ENCODE measurements at regions not wholly inside any gene's neighbourhood (a gene's known extent, or its start where the extent isn't known, plus 50 kb on each side); places are given as distances from the start of the nearest gene placed in this dataset.

- Mint-ChIP-seq H3K4me1 (peaks cover 21% of the 10 kb centered on the region), H3K36me3 (ENCODE audit: low read depth) (peaks cover 10% of the 10 kb centered on the region), H3K27me3 (no peaks in the 10 kb centered on the region), H3K9me3 (peaks cover 30% of the 10 kb centered on the region), H3K27ac (peak overlapping the region; percentile 85), H3K4me3 (no peak overlapping the region)
- POLR2A ChIA-PET: no interaction called here
- CTCF ChIA-PET: no interaction called here
- peak; percentile 13 for DNase-seq
Measured at GRCh38 chr17:33637534-33637933, 344.4 kb upstream of the ASIC2 start.

DNA sequence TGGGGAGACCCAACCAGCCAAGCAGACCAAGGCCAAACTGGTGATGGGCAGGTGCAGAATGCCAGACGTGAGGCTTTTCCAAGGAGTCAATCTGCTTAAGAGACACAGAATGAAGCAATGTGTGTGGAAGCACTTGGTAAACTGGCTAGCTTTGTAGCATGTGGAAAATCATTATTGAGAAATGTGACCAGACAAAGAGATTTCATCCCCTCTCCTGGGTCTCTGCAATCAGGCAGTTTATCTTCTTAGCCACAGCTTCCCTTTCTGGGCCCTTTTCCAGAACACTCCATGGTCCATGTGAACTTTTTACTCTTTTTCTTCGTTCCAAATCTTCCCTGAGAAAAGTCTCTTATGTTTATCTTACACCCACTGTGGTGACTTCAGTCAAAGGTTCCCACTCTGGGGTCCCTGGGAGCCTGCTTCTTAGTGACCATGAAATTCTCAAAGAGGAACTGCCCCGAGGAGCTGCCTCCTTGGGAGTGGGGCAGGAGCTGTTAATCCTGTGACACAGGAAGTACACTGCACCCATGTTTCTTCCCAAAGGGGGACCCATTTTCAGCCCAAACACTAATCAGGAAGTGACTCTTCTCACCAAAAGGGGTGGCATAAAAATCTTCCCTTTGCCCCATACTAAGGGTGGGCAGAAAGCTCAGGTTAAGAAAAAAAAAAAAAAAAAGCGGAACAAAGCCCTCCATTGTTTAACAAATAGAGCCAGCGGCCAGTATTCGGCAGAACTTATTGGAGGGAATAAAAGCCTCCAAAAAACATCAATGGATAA is 346.2 kb upstream of the ASIC2 start:
- Mint-ChIP-seq H3K36me3 (ENCODE audit: low read depth) (peaks cover 10% of the 10 kb centered on the region), H3K27ac (no peak overlapping the region), H3K27me3 (no peaks in the 10 kb centered on the region), H3K4me1 (peaks cover 25% of the 10 kb centered on the region), H3K9me3 (peaks cover 30% of the 10 kb centered on the region), H3K4me3 (no peak overlapping the region)
- POLR2A ChIA-PET: no interaction called here
- no peak for DNase-seq
- CTCF ChIA-PET: no interaction called here

DNA sequence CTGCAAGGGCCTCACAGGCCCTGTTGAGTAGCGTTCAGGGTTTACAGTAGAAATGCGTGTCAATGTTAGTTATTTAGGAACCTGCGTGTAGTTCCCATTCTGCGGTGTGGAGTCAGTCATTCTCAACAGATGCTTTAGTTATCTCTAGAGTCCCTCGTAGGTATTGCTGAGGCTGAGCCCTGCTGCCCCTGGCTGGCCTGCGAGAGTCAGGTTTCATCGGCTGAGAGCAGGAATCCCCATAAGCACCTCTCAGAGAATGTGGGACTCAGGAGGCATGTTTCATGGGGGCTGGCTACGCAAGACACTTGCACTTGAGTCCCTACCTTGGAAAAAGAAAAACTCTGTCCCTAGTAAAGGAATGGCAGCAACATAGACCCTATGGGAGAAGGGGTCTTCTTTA is 347.5 kb upstream of the ASIC2 start:
- no peaks in the 10 kb centered on the region for H3K27me3 Mint-ChIP-seq

GRCh38 chr17:33642002-33642401 is 348.9 kb upstream of the ASIC2 start:
- H3K9me3 Mint-ChIP-seq: peaks cover 21% of the 10 kb centered on the region
- ChIA-PET CTCF (no interaction called here), POLR2A (no interaction called here)
- DNase-seq: no peak
- peaks cover 5% of the 10 kb centered on the region for H3K27me3 Mint-ChIP-seq
- H3K27ac Mint-ChIP-seq: no peak overlapping the region
- peaks cover 21% of the 10 kb centered on the region for H3K4me1 Mint-ChIP-seq
- H3K36me3 Mint-ChIP-seq (ENCODE audit: low read depth): peaks cover 10% of the 10 kb centered on the region
- H3K4me3 Mint-ChIP-seq: no peak overlapping the region

More for the DNA sequence above, 347.5 kb upstream of the ASIC2 start:
- Mint-ChIP-seq H3K4me3 (no peak overlapping the region), H3K36me3 (ENCODE audit: low read depth) (peaks cover 10% of the 10 kb centered on the region), H3K4me1 (peaks cover 26% of the 10 kb centered on the region), H3K9me3 (peaks cover 26% of the 10 kb centered on the region), H3K27ac (no peak overlapping the region)
- ChIA-PET POLR2A (no interaction called here), CTCF (no interaction called here)
- no peak for DNase-seq

DNA sequence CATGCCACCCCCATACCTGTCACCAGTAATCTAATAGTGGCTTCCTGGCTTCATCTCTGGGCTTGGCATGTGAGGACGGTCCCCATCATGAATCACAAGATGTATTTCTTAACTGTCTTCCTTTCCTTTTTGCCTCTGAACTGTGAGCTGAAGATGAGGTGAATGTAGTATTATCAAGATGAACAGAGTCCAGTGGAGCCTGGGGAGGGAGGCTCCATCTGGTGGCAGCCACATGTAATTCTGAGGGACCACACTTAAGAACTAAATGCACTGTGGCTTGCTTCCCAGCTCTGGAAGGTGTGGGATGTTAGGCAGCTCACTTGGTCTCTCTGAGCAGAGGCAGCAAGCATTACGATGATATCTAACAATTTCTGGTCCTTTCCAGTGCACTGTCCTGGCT is 354.9 kb upstream of the ASIC2 start:
- CTCF ChIA-PET: no interaction called here
- H3K27ac Mint-ChIP-seq: no peak overlapping the region
- POLR2A ChIA-PET: no interaction called here
- H3K4me1 Mint-ChIP-seq: peaks cover 6% of the 10 kb centered on the region
- no peak for DNase-seq
- H3K9me3 Mint-ChIP-seq: no peaks in the 10 kb centered on the region
- H3K36me3 Mint-ChIP-seq (ENCODE audit: low read depth): no peaks in the 10 kb centered on the region
- H3K4me3 Mint-ChIP-seq: no peak overlapping the region
- H3K27me3 Mint-ChIP-seq: peaks cover 11% of the 10 kb centered on the region

- Mint-ChIP-seq H3K27me3 (peaks cover 13% of the 10 kb centered on the region), H3K4me3 (no peak overlapping the region), H3K27ac (no peak overlapping the region), H3K4me1 (no peaks in the 10 kb centered on the region), H3K9me3 (no peaks in the 10 kb centered on the region), H3K36me3 (ENCODE audit: low read depth) (no peaks in the 10 kb centered on the region)
- CTCF ChIA-PET: interaction anchor here (1.1 kb wide), 1 partner anchor 26 kb away, joined by 3 read pairs; no protein-coding TSS in a partner anchor
- POLR2A ChIA-PET: no interaction called here
- DNase-seq: no peak
Measured at GRCh38 chr17:33650304-33650703, 357.2 kb upstream of the ASIC2 start.

GRCh38 chr17:33651686-33652085 is 358.6 kb upstream of the ASIC2 start:
- Mint-ChIP-seq H3K27me3 (peaks cover 13% of the 10 kb centered on the region), H3K27ac (no peak overlapping the region), H3K9me3 (no peaks in the 10 kb centered on the region), H3K4me1 (no peaks in the 10 kb centered on the region), H3K36me3 (ENCODE audit: low read depth) (no peaks in the 10 kb centered on the region), H3K4me3 (no peak overlapping the region)
- CTCF ChIA-PET: interaction anchor here (1.8 kb wide), 1 partner anchor 41 kb away, joined by 3 read pairs; no protein-coding TSS in a partner anchor
- POLR2A ChIA-PET: no interaction called here
- DNase-seq: no peak

- Mint-ChIP-seq H3K4me3 (no peak overlapping the region), H3K27ac (no peak overlapping the region), H3K27me3 (peaks cover 10% of the 10 kb centered on the region), H3K4me1 (no peaks in the 10 kb centered on the region), H3K9me3 (no peaks in the 10 kb centered on the region), H3K36me3 (ENCODE audit: low read depth) (no peaks in the 10 kb centered on the region)
- ChIA-PET POLR2A (interaction anchor here (0.8 kb wide), 1 partner anchor 809 kb away, joined by 3 read pairs; no protein-coding TSS in a partner anchor), CTCF (interaction anchor here (1.8 kb wide), 1 partner anchor 40 kb away, joined by 3 read pairs; no protein-coding TSS in a partner anchor)
- DNase-seq: no peak
Measured at GRCh38 chr17:33652731-33653398, 359.8 kb upstream of the ASIC2 start.

- no peaks in the 10 kb centered on the region for H3K9me3 Mint-ChIP-seq
- no peak overlapping the region for H3K27ac Mint-ChIP-seq
- ChIA-PET POLR2A (no interaction called here), CTCF (no interaction called here)
- no peak overlapping the region for H3K4me3 Mint-ChIP-seq
- DNase-seq: no peak
- no peaks in the 10 kb centered on the region for H3K4me1 Mint-ChIP-seq
- peaks cover 10% of the 10 kb centered on the region for H3K27me3 Mint-ChIP-seq
- H3K36me3 Mint-ChIP-seq (ENCODE audit: low read depth): no peaks in the 10 kb centered on the region
Measured at GRCh38 chr17:33653399-33653788, 360.3 kb upstream of the ASIC2 start.

GRCh38 chr17:33657181-33657580 is 364.1 kb upstream of the ASIC2 start:
- no peaks in the 10 kb centered on the region for H3K36me3 Mint-ChIP-seq (ENCODE audit: low read depth)
- ChIA-PET CTCF (no interaction called here), POLR2A (no interaction called here)
- H3K27ac Mint-ChIP-seq: no peak overlapping the region
- H3K27me3 Mint-ChIP-seq: peaks cover 4% of the 10 kb centered on the region
- DNase-seq: no peak
- H3K4me3 Mint-ChIP-seq: no peak overlapping the region
- H3K9me3 Mint-ChIP-seq: no peaks in the 10 kb centered on the region
- no peaks in the 10 kb centered on the region for H3K4me1 Mint-ChIP-seq

DNA sequence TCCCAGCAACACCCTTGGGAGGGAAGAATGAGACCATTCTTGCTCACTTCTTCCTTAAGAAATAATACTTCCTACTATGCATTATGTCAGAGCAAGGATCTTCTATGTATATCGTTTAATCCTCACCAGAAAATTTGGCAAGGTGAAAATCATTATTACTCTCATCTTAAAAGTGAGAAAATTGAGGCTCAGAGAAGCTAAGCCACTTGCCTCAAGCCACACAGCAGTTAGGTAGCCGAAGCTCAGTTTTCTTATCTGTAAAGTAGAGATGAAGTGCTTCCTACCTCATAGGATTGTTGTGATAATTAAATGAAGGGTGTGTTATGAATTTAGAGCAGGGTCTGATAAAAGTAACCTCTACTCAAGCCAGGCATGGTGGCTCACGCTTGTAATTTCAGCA is 368.9 kb upstream of the ASIC2 start:
- no peaks in the 10 kb centered on the region for H3K36me3 Mint-ChIP-seq (ENCODE audit: low read depth)
- no peaks in the 10 kb centered on the region for H3K9me3 Mint-ChIP-seq
- peaks cover 2% of the 10 kb centered on the region for H3K4me1 Mint-ChIP-seq
- H3K27me3 Mint-ChIP-seq: peaks cover 28% of the 10 kb centered on the region
- CTCF ChIA-PET: no interaction called here
- DNase-seq: no peak
- H3K4me3 Mint-ChIP-seq: no peak overlapping the region
- POLR2A ChIA-PET: no interaction called here
- H3K27ac Mint-ChIP-seq: no peak overlapping the region

DNA sequence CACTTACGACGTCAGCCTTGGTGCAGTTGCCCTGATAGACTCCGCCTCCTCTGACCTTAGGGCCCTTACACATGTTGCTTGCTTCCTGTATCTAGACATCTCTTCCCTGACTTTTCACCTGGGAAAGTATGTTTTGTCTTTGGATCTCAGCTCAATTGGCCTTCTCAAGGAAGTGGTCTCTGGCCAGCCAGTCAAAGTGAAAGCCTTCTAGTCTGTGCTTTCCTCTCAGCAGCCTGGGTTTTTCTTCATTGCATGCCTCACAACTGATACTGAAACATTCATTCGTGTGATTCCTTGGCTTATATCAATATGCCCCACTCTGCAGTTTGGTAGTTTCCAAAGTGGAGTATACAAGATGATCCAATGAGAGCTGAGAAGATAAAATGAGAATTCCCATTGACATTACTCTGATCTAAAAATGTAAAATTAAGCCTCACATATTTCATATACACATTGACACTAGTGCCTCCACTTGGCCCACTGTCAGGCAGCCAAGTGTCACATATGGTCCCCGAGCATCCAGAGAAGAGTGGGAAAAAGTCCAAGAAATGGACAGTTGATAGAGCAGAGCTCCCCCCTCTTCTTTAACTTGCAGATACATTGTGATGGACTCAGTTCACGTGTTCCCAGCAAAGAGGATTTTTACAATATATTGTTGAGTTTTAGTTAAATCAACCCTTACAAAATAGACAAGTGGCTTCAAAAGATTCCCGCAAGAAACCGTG is 371.2 kb upstream of the ASIC2 start:
- Mint-ChIP-seq H3K4me3 (no peak overlapping the region), H3K4me1 (peaks cover 12% of the 10 kb centered on the region), H3K27ac (no peak overlapping the region), H3K9me3 (no peaks in the 10 kb centered on the region), H3K27me3 (peaks cover 28% of the 10 kb centered on the region), H3K36me3 (ENCODE audit: low read depth) (no peaks in the 10 kb centered on the region)
- no peak for DNase-seq
- ChIA-PET CTCF (no interaction called here), POLR2A (no interaction called here)

GRCh38 chr17:33667052-33667509 is 374.0 kb upstream of the ASIC2 start:
- peak overlapping the region; percentile 65 for H3K27ac Mint-ChIP-seq
- POLR2A ChIA-PET: no interaction called here
- no peaks in the 10 kb centered on the region for H3K36me3 Mint-ChIP-seq (ENCODE audit: low read depth)
- H3K4me3 Mint-ChIP-seq: no peak overlapping the region
- H3K9me3 Mint-ChIP-seq: no peaks in the 10 kb centered on the region
- CTCF ChIA-PET: no interaction called here
- H3K27me3 Mint-ChIP-seq: peaks cover 33% of the 10 kb centered on the region
- peaks cover 12% of the 10 kb centered on the region for H3K4me1 Mint-ChIP-seq
- peak; percentile 39 for DNase-seq

Data from activated CD4-positive, alpha-beta T cell treated with anti-CD3 and anti-CD28 coated beads, Interleukin-2, amount 10 ng/mL, durations not matched to agents 7 days and 5 days (primary cell).